IPS-18a (cell line): ENCODE measurements at regions not wholly inside any gene's neighbourhood (a gene's known extent, or its start where the extent isn't known, plus 50 kb on each side); places are given as distances from the start of the nearest gene placed in this dataset.
"Not testable (repeated sequence)": the region's sequence is repeated elsewhere in the genome, so short reads cannot be mapped to it uniquely, and the experiment has no call there.

ENCODE experiments used
- H3K27ac ChIP-seq: one replicate; pipeline ENCODE4 v1.5.1; 2013; ENCODE audit warnings: low read length
- H3K27me3 ChIP-seq: one replicate; pipeline ENCODE4 v1.6.1; 2013; ENCODE audit warnings: mild to moderate bottlenecking, low read length; ENCODE audit not compliant: control insufficient read depth, insufficient read depth
- H3K36me3 ChIP-seq: one replicate; pipeline ENCODE4 v1.6.1; 2013; ENCODE audit warnings: low read depth, low read length; ENCODE audit not compliant: control insufficient read depth
- H3K4me1 ChIP-seq: one replicate; pipeline ENCODE4 v1.6.1; 2013; ENCODE audit warnings: low read depth, low read length; ENCODE audit not compliant: control insufficient read depth
- H3K4me3 ChIP-seq: one replicate; pipeline ENCODE4 v1.5.1; 2013; ENCODE audit warnings: low read length
- H3K9ac ChIP-seq: one replicate; pipeline ENCODE4 v1.6.1; 2013; ENCODE audit warnings: mild to moderate bottlenecking, low read length, moderate library complexity
- H3K9me3 ChIP-seq: one replicate; pipeline ENCODE4 v1.6.1; 2013; ENCODE audit warnings: low read depth, low read length; ENCODE audit not compliant: control insufficient read depth

DNA sequence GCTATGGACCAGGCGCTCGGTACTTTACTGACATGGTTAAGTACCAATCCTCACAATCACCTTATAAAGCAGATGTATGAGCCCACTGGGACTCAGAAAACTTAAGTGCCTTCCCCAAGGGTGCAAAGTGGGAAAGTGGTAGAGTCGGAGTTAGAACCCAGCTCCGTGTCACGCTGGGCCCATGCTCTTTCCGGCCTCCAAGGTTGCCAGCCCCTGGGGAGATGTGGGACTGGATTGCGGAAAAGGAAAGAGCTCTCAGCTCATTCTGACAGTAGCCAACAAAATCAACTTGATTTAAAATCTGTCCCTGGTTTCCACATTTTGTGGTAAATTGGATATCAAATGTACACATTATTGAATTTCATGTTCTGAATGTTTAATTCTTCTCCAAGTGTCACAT, 403.8 kb downstream of the DCDC2C start:
- no peaks in the 10 kb centered on the region for H3K4me1 ChIP-seq
- no peaks in the 10 kb centered on the region for H3K9me3 ChIP-seq

DNA sequence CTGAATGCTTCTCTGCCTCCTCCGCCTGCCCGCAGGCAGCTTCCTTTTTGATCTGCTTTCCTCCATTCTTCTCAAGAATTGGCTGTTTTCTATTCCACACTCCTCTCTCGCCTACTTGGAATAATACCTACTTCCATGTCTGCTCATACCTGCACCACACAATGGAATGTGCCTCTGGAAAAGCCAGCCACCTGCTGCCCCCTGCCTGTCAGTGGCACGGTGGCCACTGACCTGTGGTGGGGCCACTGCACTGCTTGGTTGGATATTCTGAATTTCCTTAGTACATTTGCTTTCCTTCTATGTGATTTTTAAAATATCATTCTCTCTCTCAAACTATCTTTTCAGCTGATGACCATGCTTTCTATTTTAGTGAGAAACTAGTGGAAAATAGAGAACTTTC, 406.9 kb downstream of the DCDC2C start:
- H3K27ac ChIP-seq = no peak overlapping the region
- no peaks in the 10 kb centered on the region for H3K36me3 ChIP-seq
- no peaks in the 10 kb centered on the region for H3K9me3 ChIP-seq
- H3K9ac ChIP-seq = no peak overlapping the region
- no peak overlapping the region for H3K4me3 ChIP-seq
- no peaks in the 10 kb centered on the region for H3K27me3 ChIP-seq
- no peaks in the 10 kb centered on the region for H3K4me1 ChIP-seq

More for the DNA sequence above, 403.8 kb downstream of the DCDC2C start:
- no peak overlapping the region for H3K9ac ChIP-seq
- no peaks in the 10 kb centered on the region for H3K36me3 ChIP-seq
- no peaks in the 10 kb centered on the region for H3K27me3 ChIP-seq
- H3K4me3 ChIP-seq = no peak overlapping the region
- H3K27ac ChIP-seq = no peak overlapping the region

DNA sequence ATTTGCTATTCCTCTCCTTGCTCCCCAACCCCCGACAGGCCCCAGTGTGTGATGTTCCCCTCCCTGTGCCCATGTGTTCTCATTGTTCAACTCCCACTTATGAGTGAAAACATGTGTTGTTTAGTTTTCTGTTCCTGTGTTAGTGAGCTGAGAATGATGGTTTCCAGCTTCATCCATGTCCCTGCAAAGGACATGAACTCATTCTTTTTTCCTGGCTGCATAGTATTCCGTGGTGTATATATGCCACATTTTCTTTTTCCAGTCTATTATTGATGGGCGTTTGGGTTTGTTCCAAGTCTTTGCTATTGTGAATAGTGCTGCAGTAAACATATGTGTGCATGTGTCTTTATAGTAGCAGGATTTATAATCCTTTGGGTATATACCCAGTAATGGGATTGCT, 412.1 kb downstream of the DCDC2C start:
- not testable (repeated sequence) for H3K9ac ChIP-seq, H3K4me1 ChIP-seq, H3K27ac ChIP-seq, H3K9me3 ChIP-seq, H3K4me3 ChIP-seq, H3K36me3 ChIP-seq, H3K27me3 ChIP-seq

DNA sequence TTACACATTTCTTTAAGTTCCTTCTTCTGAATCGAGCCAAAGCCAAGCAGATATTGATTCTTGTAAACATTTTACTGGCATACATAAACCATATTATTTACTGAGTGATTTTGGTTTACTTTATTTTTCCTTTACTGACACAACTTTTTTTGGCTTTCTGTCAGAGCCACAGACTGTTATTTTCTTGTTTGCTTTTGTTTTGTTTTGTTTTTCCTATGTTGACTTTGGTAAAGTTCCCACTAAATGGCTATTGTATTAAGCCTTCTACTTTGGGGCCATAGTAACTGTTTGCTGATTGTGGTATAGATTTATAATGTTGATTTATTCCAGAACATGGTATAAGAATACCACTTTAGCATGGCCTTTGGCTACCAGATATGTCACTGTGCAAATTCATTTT, 419.4 kb downstream of the DCDC2C start:
- H3K4me1 ChIP-seq = no peaks in the 10 kb centered on the region
- H3K9me3 ChIP-seq = no peaks in the 10 kb centered on the region
- no peak overlapping the region for H3K4me3 ChIP-seq
- H3K9ac ChIP-seq = no peak overlapping the region
- H3K27me3 ChIP-seq = no peaks in the 10 kb centered on the region
- no peaks in the 10 kb centered on the region for H3K36me3 ChIP-seq
- H3K27ac ChIP-seq = no peak overlapping the region

DNA sequence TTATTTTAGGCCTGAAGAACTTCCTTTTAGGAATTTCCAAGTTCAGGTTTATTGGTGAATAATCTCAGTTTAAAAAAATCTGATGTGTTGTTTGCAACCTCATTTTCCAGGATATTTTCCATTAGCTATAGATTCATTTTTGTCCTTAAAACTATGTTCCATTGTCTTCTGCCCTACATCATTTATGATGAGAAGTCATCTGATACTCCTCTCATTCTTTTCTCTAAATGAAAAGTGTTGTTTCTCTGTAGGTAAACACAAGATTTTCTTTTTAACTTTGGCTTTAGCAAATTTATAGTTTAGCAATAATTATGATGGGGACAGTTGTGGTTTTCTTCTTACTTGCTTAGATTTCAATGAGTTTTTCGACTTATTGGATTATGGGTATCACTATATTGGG, 427.3 kb downstream of the DCDC2C start:
- H3K9ac ChIP-seq = no peak overlapping the region

DNA sequence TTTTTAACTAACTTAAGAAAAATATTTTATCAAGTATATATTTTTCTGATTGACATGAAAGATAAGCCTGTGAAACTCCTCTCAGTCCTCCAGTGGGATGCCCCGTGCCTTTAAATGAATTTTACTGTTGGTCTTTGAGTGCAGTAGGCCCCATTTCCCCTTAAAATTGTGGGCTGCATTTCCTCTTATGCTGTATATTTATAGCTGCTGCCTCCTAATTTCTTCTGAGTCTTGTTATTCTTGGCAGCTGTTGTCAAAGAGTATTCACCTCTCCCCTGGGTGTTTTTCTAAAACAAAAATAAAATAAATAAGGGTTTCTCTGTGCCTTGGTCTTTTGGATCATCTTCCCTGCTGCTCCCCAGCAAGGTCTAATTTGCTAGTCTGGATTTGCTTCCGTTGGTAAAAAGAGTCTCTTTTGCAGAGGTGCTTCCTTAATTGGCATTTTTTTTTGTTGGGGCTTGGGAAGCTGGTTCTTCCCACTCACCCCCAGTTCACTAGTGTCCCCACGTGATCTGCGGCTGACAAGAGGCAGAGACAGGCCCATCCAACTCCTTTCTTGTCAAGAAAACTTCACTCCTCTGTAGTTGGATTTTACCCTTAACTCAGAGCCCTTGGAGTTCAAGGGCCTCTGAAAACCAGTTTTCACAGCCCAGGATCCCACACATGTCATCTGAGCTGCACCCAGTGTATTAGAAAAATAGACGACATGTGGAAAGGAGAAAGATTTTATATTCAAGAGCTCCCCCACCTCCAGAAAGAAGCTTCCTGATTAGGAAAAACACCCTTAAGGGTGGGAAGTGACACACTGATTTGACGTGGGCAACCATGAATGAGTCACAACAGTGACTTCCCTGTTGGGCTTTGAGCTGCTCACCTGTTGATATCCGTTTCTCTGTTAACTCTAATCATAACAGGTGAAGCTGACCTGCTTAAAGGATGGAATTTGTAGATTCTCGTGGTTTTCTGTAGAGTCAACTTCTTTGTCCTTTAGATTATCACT, 431.5 kb downstream of the DCDC2C start:
- Histone ChIP-seq H3K4me1 (no peaks in the 10 kb centered on the region), H3K27me3 (no peaks in the 10 kb centered on the region), H3K27ac (no peak overlapping the region), H3K9ac (no peak overlapping the region), H3K36me3 (no peaks in the 10 kb centered on the region), H3K4me3 (no peak overlapping the region), H3K9me3 (peaks cover 15% of the 10 kb centered on the region)

More for the DNA sequence above, 427.3 kb downstream of the DCDC2C start:
- Histone ChIP-seq H3K27me3 (no peaks in the 10 kb centered on the region), H3K36me3 (no peaks in the 10 kb centered on the region), H3K4me3 (no peak overlapping the region), H3K27ac (no peak overlapping the region), H3K9me3 (peaks cover 18% of the 10 kb centered on the region), H3K4me1 (no peaks in the 10 kb centered on the region)

DNA sequence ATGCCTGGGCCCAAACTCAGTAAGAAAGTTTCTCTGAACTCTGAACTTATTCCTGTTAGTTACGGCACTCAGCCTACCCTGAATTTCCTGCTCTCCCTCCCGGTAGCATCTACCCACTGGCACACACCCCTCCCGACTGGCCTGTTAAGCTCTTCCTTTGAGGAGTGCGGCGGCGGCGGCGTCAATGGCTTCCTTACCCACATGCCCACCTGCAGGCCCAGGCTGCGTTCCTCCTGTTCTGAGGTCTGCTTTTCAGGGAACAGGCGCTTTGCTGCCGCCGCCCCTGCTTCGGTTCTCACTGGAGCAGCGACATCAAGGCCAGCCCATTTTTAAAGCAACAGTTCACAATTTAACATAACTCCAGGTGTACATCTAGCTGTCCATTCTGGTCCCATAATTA, 432.4 kb downstream of the DCDC2C start:
- Histone ChIP-seq H3K27me3 (no peaks in the 10 kb centered on the region), H3K4me3 (no peak overlapping the region), H3K4me1 (no peaks in the 10 kb centered on the region), H3K9ac (no peak overlapping the region), H3K9me3 (peaks cover 6% of the 10 kb centered on the region), H3K27ac (no peak overlapping the region), H3K36me3 (no peaks in the 10 kb centered on the region)

DNA sequence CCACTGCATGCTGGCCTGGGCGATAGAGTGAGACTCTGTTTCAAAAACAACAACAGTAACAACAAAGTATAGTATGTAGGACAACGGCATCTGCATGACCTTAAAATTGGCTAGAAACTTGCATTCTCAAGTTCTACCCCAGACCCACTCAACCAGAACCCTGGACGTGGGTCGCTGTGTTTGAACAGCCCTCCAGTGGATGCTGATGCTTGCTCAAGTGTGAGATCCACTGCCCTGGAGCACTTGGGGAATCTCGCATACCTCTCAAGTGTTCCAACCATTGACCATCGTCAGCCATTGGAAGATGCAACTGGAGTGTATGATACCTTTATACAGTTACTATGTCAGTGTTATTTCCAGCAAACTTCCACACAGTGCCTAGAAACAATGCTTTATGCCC, 435.9 kb downstream of the DCDC2C start:
- no peak overlapping the region for H3K27ac ChIP-seq
- no peaks in the 10 kb centered on the region for H3K4me1 ChIP-seq
- H3K27me3 ChIP-seq = no peaks in the 10 kb centered on the region
- no peaks in the 10 kb centered on the region for H3K36me3 ChIP-seq
- H3K9me3 ChIP-seq = no peaks in the 10 kb centered on the region
- no peak overlapping the region for H3K9ac ChIP-seq
- no peak overlapping the region for H3K4me3 ChIP-seq

DNA sequence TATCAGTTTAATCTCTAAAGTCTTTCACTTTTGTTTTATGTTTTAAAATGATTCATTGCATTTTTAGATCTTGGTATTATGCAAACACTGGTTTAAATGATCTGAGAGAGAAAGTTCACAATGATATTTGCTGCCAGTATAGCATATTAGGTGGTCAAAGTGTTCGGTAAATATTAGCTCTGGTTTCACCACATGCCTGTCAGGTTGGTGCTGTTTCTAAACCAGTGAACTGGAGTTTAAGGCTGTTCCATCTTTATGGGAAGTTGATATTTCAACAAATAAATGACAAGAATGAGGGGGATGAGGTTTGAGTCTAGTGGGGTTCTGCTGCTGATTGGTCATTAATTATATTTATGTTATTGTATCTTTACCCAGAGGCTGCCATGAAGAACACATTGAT, 436.4 kb downstream of the DCDC2C start:
- H3K27me3 ChIP-seq = no peaks in the 10 kb centered on the region
- no peaks in the 10 kb centered on the region for H3K4me1 ChIP-seq

GRCh38 chr2:4140281-4140970, 437.1 kb downstream of the DCDC2C start:
- Histone ChIP-seq H3K4me3 (no peak overlapping the region), H3K36me3 (no peaks in the 10 kb centered on the region)

More for the DNA sequence above, 436.4 kb downstream of the DCDC2C start:
- no peak overlapping the region for H3K9ac ChIP-seq
- no peaks in the 10 kb centered on the region for H3K36me3 ChIP-seq
- no peaks in the 10 kb centered on the region for H3K9me3 ChIP-seq
- no peak overlapping the region for H3K27ac ChIP-seq
- H3K4me3 ChIP-seq = no peak overlapping the region

DNA sequence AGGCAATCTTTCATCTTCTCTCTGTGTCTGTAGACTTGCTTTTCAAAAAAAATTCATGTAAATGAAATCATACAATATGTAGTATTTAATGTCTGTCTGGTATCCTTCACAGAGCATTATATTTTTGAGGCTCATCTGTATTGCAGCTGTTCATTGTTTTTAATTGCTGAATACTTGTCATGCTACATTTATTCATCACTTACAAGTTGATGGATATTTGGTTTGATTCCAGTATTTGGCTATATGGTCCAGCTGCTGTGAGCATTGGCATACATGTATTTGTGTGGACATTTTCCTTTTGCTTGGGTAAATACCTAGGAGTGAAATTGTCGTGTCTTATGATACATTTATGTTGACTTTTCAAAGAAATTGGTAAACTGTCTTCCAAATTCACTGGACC, 441.4 kb downstream of the DCDC2C start:
- H3K36me3 ChIP-seq = no peaks in the 10 kb centered on the region
- H3K27ac ChIP-seq = no peak overlapping the region
- H3K9ac ChIP-seq = no peak overlapping the region
- no peaks in the 10 kb centered on the region for H3K27me3 ChIP-seq
- H3K4me1 ChIP-seq = no peaks in the 10 kb centered on the region
- no peaks in the 10 kb centered on the region for H3K9me3 ChIP-seq
- no peak overlapping the region for H3K4me3 ChIP-seq

More at GRCh38 chr2:4140281-4140970, 437.1 kb downstream of the DCDC2C start:
- Histone ChIP-seq H3K9ac (no peak overlapping the region), H3K27me3 (no peaks in the 10 kb centered on the region), H3K27ac (no peak overlapping the region), H3K9me3 (no peaks in the 10 kb centered on the region), H3K4me1 (no peaks in the 10 kb centered on the region)
